ENCODE measurements at regions not wholly inside any gene's neighbourhood (a gene's known extent, or its start where the extent isn't known, plus 50 kb on each side); places are given as distances from the start of the nearest gene placed in this dataset.
"Not testable (repeated sequence)": the region's sequence is repeated elsewhere in the genome, so short reads cannot be mapped to it uniquely, and the experiment has no call there.

- Histone ChIP-seq H3K27ac (no peak overlapping the region), H3K27me3 (no peaks in the 10 kb centered on the region), H3K4me1 (no peaks in the 10 kb centered on the region), H3K4me3 (no peak overlapping the region), H3K9me3 (no peaks in the 10 kb centered on the region), H3K36me3 (no peaks in the 10 kb centered on the region)
- TF ChIP-seq POLR2A (IDR thresholded peaks at IDR 0.05), result no peak
- TF ChIP-seq POLR2AphosphoS5 (IDR thresholded peaks at IDR 0.05), result no peak
- no peak for TF ChIP-seq EP300 (IDR thresholded peaks at IDR 0.05)
- TF ChIP-seq CTCF (IDR thresholded peaks at IDR 0.05), result no peak
- 75% methylated on average over 4 of the region's 4 CpGs for WGBS
- no peak for DNase-seq (ENCODE audit: low spot score in 2 of 2)
These were observed 423.0 kb upstream of the TMPRSS15 start for GRCh38 chr21:18826562-18826961.

GRCh38 chr21:18831942-18832676 lies 428.5 kb upstream of the TMPRSS15 start:
- Histone ChIP-seq H3K4me3 (no peak overlapping the region), H3K9me3 (peaks cover 5% of the 10 kb centered on the region), H3K4me1 (no peaks in the 10 kb centered on the region), H3K36me3 (no peaks in the 10 kb centered on the region), H3K27me3 (no peaks in the 10 kb centered on the region), H3K27ac (no peak overlapping the region)
- TF ChIP-seq CTCF (IDR thresholded peaks at IDR 0.05) (no peak), POLR2AphosphoS5 (IDR thresholded peaks at IDR 0.05) (no peak), EP300 (IDR thresholded peaks at IDR 0.05) (no peak), POLR2A (IDR thresholded peaks at IDR 0.05) (no peak)
- WGBS, result 45% methylated on average over 2 of the region's 2 CpGs
- no peak for DNase-seq (ENCODE audit: low spot score in 2 of 2)

GRCh38 chr21:18832950-18833349 lies 429.4 kb upstream of the TMPRSS15 start:
- no peaks in the 10 kb centered on the region for H3K4me1 ChIP-seq
- 85% methylated on average over 2 of the region's 2 CpGs for WGBS
- H3K27ac ChIP-seq, result no peak overlapping the region
- H3K4me3 ChIP-seq, result no peak overlapping the region
- peaks cover 5% of the 10 kb centered on the region for H3K9me3 ChIP-seq
- no peak for TF ChIP-seq EP300 (IDR thresholded peaks at IDR 0.05)
- no peaks in the 10 kb centered on the region for H3K27me3 ChIP-seq
- DNase-seq (ENCODE audit: low spot score in 2 of 2), result no peak
- no peaks in the 10 kb centered on the region for H3K36me3 ChIP-seq

- not testable (repeated sequence) for H3K4me3 ChIP-seq; DNase-seq (ENCODE audit: low spot score in 2 of 2); H3K27me3 ChIP-seq; H3K4me1 ChIP-seq; H3K9me3 ChIP-seq; H3K27ac ChIP-seq; H3K36me3 ChIP-seq
- WGBS, result 45% methylated on average over 2 of the region's 2 CpGs
These were observed 430.5 kb upstream of the TMPRSS15 start for GRCh38 chr21:18834121-18834520.

GRCh38 chr21:18840239-18840638 lies 436.7 kb upstream of the TMPRSS15 start:
- Histone ChIP-seq H3K4me3 (no peak overlapping the region), H3K36me3 (no peaks in the 10 kb centered on the region), H3K4me1 (no peaks in the 10 kb centered on the region), H3K27ac (no peak overlapping the region), H3K9me3 (peaks cover 5% of the 10 kb centered on the region), H3K27me3 (no peaks in the 10 kb centered on the region)
- no peak for TF ChIP-seq EP300 (IDR thresholded peaks at IDR 0.05)
- TF ChIP-seq CTCF (IDR thresholded peaks at IDR 0.05), result no peak
- no peak for TF ChIP-seq POLR2AphosphoS5 (IDR thresholded peaks at IDR 0.05)
- no peak for TF ChIP-seq POLR2A (IDR thresholded peaks at IDR 0.05)
- DNase-seq (ENCODE audit: low spot score in 2 of 2), result no peak
- WGBS, result 50% methylated on average over 1 of the region's 1 CpG

GRCh38 chr21:18857606-18858005 lies 454.0 kb upstream of the TMPRSS15 start:
- not testable (repeated sequence) for H3K4me3 ChIP-seq; H3K27ac ChIP-seq; H3K27me3 ChIP-seq; H3K36me3 ChIP-seq; H3K9me3 ChIP-seq; DNase-seq (ENCODE audit: low spot score in 2 of 2); H3K4me1 ChIP-seq
- WGBS, result 91% methylated on average over 16 of the region's 16 CpGs

- WGBS, result 0% methylated on average over 1 of the region's 1 CpG
- peaks cover 9% of the 10 kb centered on the region for H3K9me3 ChIP-seq
- H3K36me3 ChIP-seq, result no peaks in the 10 kb centered on the region
- H3K27ac ChIP-seq, result no peak overlapping the region
- H3K4me3 ChIP-seq, result no peak overlapping the region
- no peak for DNase-seq (ENCODE audit: low spot score in 2 of 2)
- H3K27me3 ChIP-seq, result no peaks in the 10 kb centered on the region
- TF ChIP-seq CTCF (IDR thresholded peaks at IDR 0.05) (no peak), POLR2AphosphoS5 (IDR thresholded peaks at IDR 0.05) (no peak), EP300 (IDR thresholded peaks at IDR 0.05) (no peak), POLR2A (IDR thresholded peaks at IDR 0.05) (no peak)
- no peaks in the 10 kb centered on the region for H3K4me1 ChIP-seq
These were observed 465.5 kb upstream of the TMPRSS15 start for GRCh38 chr21:18869104-18869503.
